H9 (cell line): ENCODE measurements at regions not wholly inside any gene's neighbourhood (a gene's known extent, or its start where the extent isn't known, plus 50 kb on each side); places are given as distances from the start of the nearest gene placed in this dataset.

Source experiments
- DNase-seq: peaks from one replicate; pipeline ENCODE4 v3.0.0-alpha.2; 2017
- H2AFZ ChIP-seq: one replicate; pipeline ENCODE4 v1.6.1; 2013; ENCODE audit warnings: mild to moderate bottlenecking, low read length, control low read depth, moderate library complexity
- H2AK5ac ChIP-seq: 2 replicates; pipeline ENCODE4 v1.6.1; 2013; ENCODE audit warnings: low read length, control low read depth, mixed read lengths; ENCODE audit not compliant: insufficient read length
- H2BK120ac ChIP-seq: one replicate; pipeline ENCODE4 v1.6.1; 2013; ENCODE audit warnings: low read depth, mild to moderate bottlenecking, low read length, control low read depth, inconsistent platforms; ENCODE audit not compliant: poor library complexity, severe bottlenecking
- H2BK12ac ChIP-seq: 2 replicates; pipeline ENCODE4 v1.6.1; 2013; ENCODE audit warnings: low read length, control low read depth, mixed read lengths, low read depth; ENCODE audit not compliant: insufficient read length
- H2BK15ac ChIP-seq: 2 replicates; pipeline ENCODE4 v1.6.1; 2013; ENCODE audit warnings: low read depth, low read length, control low read depth
- H2BK20ac ChIP-seq: one replicate; pipeline ENCODE4 v1.6.1; 2013; ENCODE audit warnings: low read depth, mild to moderate bottlenecking, low read length, control low read depth, inconsistent platforms; ENCODE audit not compliant: poor library complexity, severe bottlenecking
- H2BK5ac ChIP-seq: 2 replicates; pipeline ENCODE4 v1.6.1; 2013; ENCODE audit warnings: low read length, control low read depth, mixed read lengths; ENCODE audit not compliant: insufficient read length
- H3K14ac ChIP-seq: 2 replicates; pipeline ENCODE4 v1.6.1; 2013; ENCODE audit warnings: low read length, control low read depth; ENCODE audit not compliant: insufficient read depth
- H3K18ac ChIP-seq: 2 replicates; pipeline ENCODE4 v1.6.1; 2013; ENCODE audit warnings: low read depth, mild to moderate bottlenecking, mixed read lengths, low read length, control low read depth; ENCODE audit not compliant: insufficient read length
- H3K23ac ChIP-seq: 2 replicates; pipeline ENCODE4 v1.6.1; 2013; ENCODE audit warnings: low read length, control low read depth, mixed read lengths, low read depth; ENCODE audit not compliant: insufficient read length
- H3K23me2 ChIP-seq: 2 replicates; pipeline ENCODE4 v1.6.1; 2013; ENCODE audit warnings: low read depth, mild to moderate bottlenecking, mixed read lengths, low read length, control low read depth; ENCODE audit not compliant: insufficient read length, poor library complexity, severe bottlenecking
- H3K27ac ChIP-seq: 2 replicates; pipeline ENCODE4 v1.5.1; 2013; ENCODE audit warnings: low read length, control low read depth, mixed read lengths, low read depth; ENCODE audit not compliant: insufficient read length
- H3K27me3 ChIP-seq: 2 replicates; pipeline ENCODE4 v1.6.1; 2013; ENCODE audit warnings: low read length, control low read depth, inconsistent platforms; ENCODE audit not compliant: insufficient read depth
- H3K4ac ChIP-seq: 2 replicates; pipeline ENCODE4 v1.6.1; 2013; ENCODE audit warnings: low read depth, mild to moderate bottlenecking, control low read depth, inconsistent platforms, low read length, moderate library complexity
- H3K4me1 ChIP-seq: 2 replicates; pipeline ENCODE4 v1.6.1; 2013; ENCODE audit warnings: low read length, control low read depth, inconsistent platforms; ENCODE audit not compliant: insufficient read depth
- H3K4me2 ChIP-seq: 2 replicates; pipeline ENCODE4 v1.6.1; 2013; ENCODE audit warnings: low read length, control low read depth, mixed read lengths; ENCODE audit not compliant: insufficient read length, insufficient read depth
- H3K56ac ChIP-seq: 2 replicates; pipeline ENCODE4 v1.6.1; 2013; ENCODE audit warnings: low read depth, mild to moderate bottlenecking, mixed read lengths, low read length, control low read depth; ENCODE audit not compliant: insufficient read length
- H3K79me1 ChIP-seq: 2 replicates; pipeline ENCODE4 v1.6.1; 2013; ENCODE audit warnings: low read depth, mild to moderate bottlenecking, moderate library complexity, low read length, control low read depth, inconsistent platforms; ENCODE audit not compliant: insufficient read depth, poor library complexity, severe bottlenecking
- H3K79me2 ChIP-seq: 2 replicates; pipeline ENCODE4 v1.6.1; 2013; ENCODE audit warnings: low read length, control low read depth, inconsistent platforms; ENCODE audit not compliant: insufficient read depth
- H3K9ac ChIP-seq: 2 replicates; pipeline ENCODE4 v1.6.1; 2013; ENCODE audit warnings: low read length, control low read depth, mixed read lengths; ENCODE audit not compliant: insufficient read length; ENCODE audit errors: extremely low read depth
- H3K9me3 ChIP-seq: one replicate; pipeline ENCODE4 v1.6.1; 2013; ENCODE audit warnings: low read depth, low read length, inconsistent platforms; ENCODE audit not compliant: control insufficient read depth
- H3T11ph ChIP-seq: one replicate; pipeline ENCODE4 v1.6.1; 2013; ENCODE audit warnings: mild to moderate bottlenecking, low read length, control low read depth, inconsistent platforms
- H4K20me1 ChIP-seq: one replicate; pipeline ENCODE4 v1.6.1; 2013; ENCODE audit not compliant: control insufficient read depth, insufficient read length, insufficient read depth
- H4K5ac ChIP-seq: 2 replicates; pipeline ENCODE4 v1.6.1; 2013; ENCODE audit warnings: low read depth, mild to moderate bottlenecking, mixed read lengths, low read length, control low read depth; ENCODE audit not compliant: insufficient read length
- H4K8ac ChIP-seq: replicated peaks from 2 replicates; pipeline ENCODE4 v1.6.1; 2013; ENCODE audit warnings: low read length, control low read depth, mixed read lengths, low read depth; ENCODE audit not compliant: insufficient read length
- H4K91ac ChIP-seq: 2 replicates; pipeline ENCODE4 v1.6.1; 2013; ENCODE audit warnings: low read depth, mild to moderate bottlenecking, moderate library complexity, mixed read lengths, low read length, control low read depth; ENCODE audit not compliant: insufficient read length
- H3K27ac Mint-ChIP-seq, 3 experiments: 2 replicates in 2 of 3; 3 replicates in 1 of 3; pipeline ENCODE4 v1.8.0; 2020 to 2021; ENCODE audit warnings: mixed read lengths in 3 of 3, mild to moderate bottlenecking in 1 of 3, moderate library complexity in 1 of 3
- H3K27me3 Mint-ChIP-seq: 2 replicates; pipeline ENCODE4 v1.8.0; 2021; ENCODE audit warnings: low read depth, mild to moderate bottlenecking, moderate library complexity, mixed read lengths
- H3K36me3 Mint-ChIP-seq, 3 experiments: 2 replicates in 2 of 3; 3 replicates in 1 of 3; pipeline ENCODE4 v1.8.0; 2020 to 2021; ENCODE audit warnings: low read depth in 3 of 3, mixed read lengths in 3 of 3; ENCODE audit not compliant: insufficient read depth in 1 of 3
- H3K4me1 Mint-ChIP-seq, 2 experiments: 2 replicates each; pipeline ENCODE4 v1.8.0; 2020; ENCODE audit warnings: mixed read lengths in 2 of 2
- H3K4me3 Mint-ChIP-seq, 2 experiments: 2 replicates in 1 of 2; 3 replicates in 1 of 2; pipeline ENCODE4 v1.8.0; 2020 to 2021; ENCODE audit warnings: mild to moderate bottlenecking in 2 of 2, mixed read lengths in 2 of 2, moderate library complexity in 1 of 2
- H3K9me3 Mint-ChIP-seq, 2 experiments: 2 replicates in 1 of 2; 3 replicates in 1 of 2; pipeline ENCODE4 v1.8.0; 2020; ENCODE audit warnings: mild to moderate bottlenecking in 2 of 2, mixed read lengths in 2 of 2, moderate library complexity in 1 of 2
- WGBS: extraction: QIAGEN DNeasy Blood & Tissue Kit; methylation state at CpG from one replicate; pipeline ENCODE4 v1.1.7; 2013; ENCODE audit warnings: missing lambda C conversion rate, low lambda C conversion rate, mixed read lengths; ENCODE audit not compliant: insufficient read length; ENCODE audit errors: extremely low coverage; 5-methylcytosine and 5-hydroxymethylcytosine counted together
- TF ChIP-seq, protein P1 (sequence below): fragments of 200-600 bp; sonication (generic); conservative IDR thresholded peaks from 3 replicates; pipeline ENCODE4 v1.8.0; 2021; ENCODE audit warnings: antibody characterized with exemption, mild to moderate bottlenecking

DNA sequence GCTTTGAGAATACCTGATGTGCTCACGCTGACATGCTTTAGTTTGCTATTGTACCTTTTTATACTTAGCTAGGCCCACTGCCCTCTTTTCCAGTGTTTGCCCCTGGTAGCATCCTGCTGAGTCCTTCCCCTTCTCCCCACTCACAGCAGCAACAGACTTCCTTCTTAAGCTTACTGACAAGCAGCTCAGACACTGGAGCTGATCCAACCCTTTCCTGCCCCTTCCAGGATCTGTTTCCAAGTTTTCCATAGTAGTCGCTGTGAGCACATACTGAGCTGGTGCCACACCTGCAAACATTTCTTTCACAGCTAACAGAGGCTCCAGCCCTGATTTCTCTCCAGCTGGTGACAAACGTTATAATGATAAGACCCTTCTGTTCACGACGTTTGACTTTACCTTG, 991.4 kb upstream of the CELF4 start:
- Histone ChIP-seq H3K4me2 (no peak overlapping the region), H3T11ph (no peak overlapping the region), H3K18ac (no peak overlapping the region), H2AK5ac (no peak overlapping the region), H2BK120ac (no peak overlapping the region), H3K4ac (no peak overlapping the region), H4K20me1 (no peaks in the 10 kb centered on the region), H2BK5ac (no peak overlapping the region), H3K27ac (no peak overlapping the region), H2BK20ac (no peak overlapping the region), H4K8ac (no peak overlapping the region), H2BK12ac (no peak overlapping the region), H3K23me2 (no peaks in the 10 kb centered on the region), H3K23ac (no peak overlapping the region), H3K9ac (no peak overlapping the region), H2AFZ (no peak overlapping the region), H3K14ac (no peak overlapping the region), H3K4me1 (no peaks in the 10 kb centered on the region; the same call in 1 of the 2 replicates), H3K79me1 (no peaks in the 10 kb centered on the region), H4K5ac (no peak overlapping the region), H3K56ac (no peak overlapping the region), H3K27me3 (no peaks in the 10 kb centered on the region), H4K91ac (no peak overlapping the region), H3K79me2 (no peaks in the 10 kb centered on the region), H3K9me3 (no peaks in the 10 kb centered on the region), H2BK15ac (no peak overlapping the region)
- no peak for DNase-seq
- Mint-ChIP-seq H3K4me1 (peaks cover 32 to 37% of the 10 kb centered on the region in 2 experiments), H3K4me3 (no peak overlapping the region), H3K27me3 (no peaks in the 10 kb centered on the region), H3K27ac (peak overlapping the region in 1 of 3 experiments; percentile 16; a peak in 1 of 7 replicates), H3K9me3 (no peaks in the 10 kb centered on the region; a peak in 1 of 5 replicates), H3K36me3 (no peaks in the 10 kb centered on the region; a peak in 1 of 7 replicates)
- TF ChIP-seq, protein P1, sequence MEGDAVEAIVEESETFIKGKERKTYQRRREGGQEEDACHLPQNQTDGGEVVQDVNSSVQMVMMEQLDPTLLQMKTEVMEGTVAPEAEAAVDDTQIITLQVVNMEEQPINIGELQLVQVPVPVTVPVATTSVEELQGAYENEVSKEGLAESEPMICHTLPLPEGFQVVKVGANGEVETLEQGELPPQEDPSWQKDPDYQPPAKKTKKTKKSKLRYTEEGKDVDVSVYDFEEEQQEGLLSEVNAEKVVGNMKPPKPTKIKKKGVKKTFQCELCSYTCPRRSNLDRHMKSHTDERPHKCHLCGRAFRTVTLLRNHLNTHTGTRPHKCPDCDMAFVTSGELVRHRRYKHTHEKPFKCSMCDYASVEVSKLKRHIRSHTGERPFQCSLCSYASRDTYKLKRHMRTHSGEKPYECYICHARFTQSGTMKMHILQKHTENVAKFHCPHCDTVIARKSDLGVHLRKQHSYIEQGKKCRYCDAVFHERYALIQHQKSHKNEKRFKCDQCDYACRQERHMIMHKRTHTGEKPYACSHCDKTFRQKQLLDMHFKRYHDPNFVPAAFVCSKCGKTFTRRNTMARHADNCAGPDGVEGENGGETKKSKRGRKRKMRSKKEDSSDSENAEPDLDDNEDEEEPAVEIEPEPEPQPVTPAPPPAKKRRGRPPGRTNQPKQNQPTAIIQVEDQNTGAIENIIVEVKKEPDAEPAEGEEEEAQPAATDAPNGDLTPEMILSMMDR = no peak
- WGBS = no CpG with 5 or more reads among the region's 5 CpGs
